DND-41 (cell line): ENCODE measurements at regions not wholly inside any gene's neighbourhood (a gene's known extent, or its start where the extent isn't known, plus 50 kb on each side); places are given as distances from the start of the nearest gene placed in this dataset.

Experiments used
- ATAC-seq: fragments of 200-7000 bp; cut with Tn5 transposase; 3 replicates; pipeline ENCODE4 v1.9.1; 2021; ENCODE audit warnings: low read depth; ENCODE audit not compliant: insufficient read depth
- DNase-seq: peaks from one replicate; pipeline ENCODE4 v3.0.0-alpha.2; 2020
- H2AFZ ChIP-seq: 2 replicates; pipeline ENCODE4 v1.6.0; 2012; ENCODE audit warnings: low read depth, low read length
- H3K27ac ChIP-seq: 2 replicates; pipeline ENCODE4 v1.5.1; 2012; ENCODE audit warnings: low read length, inconsistent platforms
- H3K27me3 ChIP-seq: fragments of 200-600 bp; sonication (generic); 2 replicates; pipeline ENCODE4 v1.6.0; 2012; ENCODE audit warnings: low read length, mild to moderate bottlenecking, inconsistent platforms; ENCODE audit not compliant: insufficient read depth, poor library complexity
- H3K36me3 ChIP-seq: 2 replicates; pipeline ENCODE4 v1.5.1; 2012; ENCODE audit warnings: low read length, inconsistent platforms; ENCODE audit not compliant: insufficient read depth
- H3K4me1 ChIP-seq: 2 replicates; pipeline ENCODE4 v1.5.1; 2012; ENCODE audit warnings: mild to moderate bottlenecking, low read length; ENCODE audit not compliant: insufficient read depth
- H3K4me2 ChIP-seq: 2 replicates; pipeline ENCODE4 v1.6.0; 2012; ENCODE audit warnings: mild to moderate bottlenecking, moderate library complexity, low read length, inconsistent platforms; ENCODE audit not compliant: insufficient read depth
- H3K4me3 ChIP-seq, 2 experiments: fragments of 200-600 bp in 1 of 2; shearing (Covaris generic) in 1 of 2; 2 replicates each; pipeline ENCODE4 v1.5.1; 2012 to 2016; ENCODE audit warnings: inconsistent platforms in 2 of 2, low read length in 2 of 2, mild to moderate bottlenecking in 2 of 2, low read depth in 1 of 2, moderate library complexity in 1 of 2
- H3K79me2 ChIP-seq: 2 replicates; pipeline ENCODE4 v1.6.0; 2012; ENCODE audit warnings: low read length, inconsistent platforms; ENCODE audit not compliant: insufficient read depth
- H3K9ac ChIP-seq: 2 replicates; pipeline ENCODE4 v1.6.0; 2012; ENCODE audit warnings: low read depth, mild to moderate bottlenecking, inconsistent platforms, low read length, moderate library complexity
- H3K9me3 ChIP-seq: 2 replicates; pipeline ENCODE4 v1.5.1; 2012; ENCODE audit warnings: low read length, moderate library complexity, mild to moderate bottlenecking, inconsistent platforms; ENCODE audit not compliant: insufficient read depth, severe bottlenecking
- H4K20me1 ChIP-seq: 2 replicates; pipeline ENCODE4 v1.6.0; 2012; ENCODE audit warnings: low read length; ENCODE audit not compliant: insufficient read depth
- CTCF ChIP-seq: IDR thresholded peaks from 2 replicates; pipeline ENCODE4 v1.5.1; 2012; ENCODE audit warnings: borderline replicate concordance, low read length, moderate library complexity, mild to moderate bottlenecking; ENCODE audit not compliant: poor library complexity, severe bottlenecking; ENCODE audit errors: extremely low read depth
- EZH2 ChIP-seq: IDR thresholded peaks from 3 replicates; pipeline ENCODE4 v1.6.1; 2012; ENCODE audit warnings: borderline replicate concordance, low read depth, mild to moderate bottlenecking, moderate library complexity, low read length, inconsistent platforms; ENCODE audit not compliant: severe bottlenecking

DNA sequence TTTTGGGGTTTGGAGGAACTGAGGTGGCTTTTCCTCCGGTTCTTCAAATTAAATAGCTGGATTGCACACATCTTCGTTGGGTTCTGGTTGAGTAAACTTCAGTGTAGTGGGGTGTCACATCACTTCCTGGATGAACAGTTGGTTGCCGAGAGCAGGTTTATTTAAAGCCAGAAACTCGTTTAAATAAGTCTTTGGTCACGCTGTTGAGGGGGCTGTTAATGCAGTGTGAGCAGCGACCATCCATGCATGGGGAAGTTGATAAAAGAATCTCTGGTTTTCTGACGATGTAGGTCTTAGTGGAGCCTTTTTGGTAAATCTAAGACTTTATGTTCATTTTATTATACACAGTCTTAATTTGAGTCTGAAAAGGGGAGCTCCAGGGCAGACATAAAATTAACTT lies 351.2 kb upstream of the ARGLU1 start:
- Histone ChIP-seq H3K27me3 (no peaks in the 10 kb centered on the region), H3K4me1 (no peaks in the 10 kb centered on the region), H3K27ac (no peak overlapping the region), H3K4me2 (no peak overlapping the region), H4K20me1 (no peaks in the 10 kb centered on the region), H3K79me2 (no peaks in the 10 kb centered on the region), H2AFZ (no peak overlapping the region), H3K9ac (no peak overlapping the region), H3K4me3 (no peak overlapping the region), H3K9me3 (no peaks in the 10 kb centered on the region), H3K36me3 (no peaks in the 10 kb centered on the region)
- ATAC-seq: no peak
- DNase-seq: no peak
- TF ChIP-seq CTCF: no peak
- no peak for TF ChIP-seq EZH2

DNA sequence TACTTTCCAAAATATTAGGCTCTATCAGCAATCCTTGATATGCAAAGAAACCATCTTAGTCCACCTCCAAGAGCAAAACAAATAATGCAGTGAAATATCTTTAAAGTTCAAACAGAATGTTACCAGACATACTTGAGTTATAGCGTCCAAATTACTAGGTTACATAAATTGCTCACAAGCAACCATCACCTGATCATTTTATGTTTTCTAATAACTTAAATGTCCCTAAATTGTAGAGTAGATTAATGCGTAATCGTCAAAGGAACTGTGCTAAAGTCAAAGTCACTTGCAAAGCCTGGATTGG lies 350.6 kb upstream of the ARGLU1 start:
- H3K79me2 ChIP-seq: no peaks in the 10 kb centered on the region
- H3K36me3 ChIP-seq: no peaks in the 10 kb centered on the region
- no peak overlapping the region for H2AFZ ChIP-seq
- H3K4me1 ChIP-seq: no peaks in the 10 kb centered on the region
- H3K4me3 ChIP-seq: no peak overlapping the region
- no peak overlapping the region for H3K4me2 ChIP-seq
- TF ChIP-seq EZH2 (no peak), CTCF (no peak)
- H3K9ac ChIP-seq: no peak overlapping the region
- no peaks in the 10 kb centered on the region for H4K20me1 ChIP-seq
- DNase-seq (no peak), ATAC-seq (no peak)
- H3K27ac ChIP-seq: no peak overlapping the region
- no peaks in the 10 kb centered on the region for H3K9me3 ChIP-seq
- no peaks in the 10 kb centered on the region for H3K27me3 ChIP-seq

DNA sequence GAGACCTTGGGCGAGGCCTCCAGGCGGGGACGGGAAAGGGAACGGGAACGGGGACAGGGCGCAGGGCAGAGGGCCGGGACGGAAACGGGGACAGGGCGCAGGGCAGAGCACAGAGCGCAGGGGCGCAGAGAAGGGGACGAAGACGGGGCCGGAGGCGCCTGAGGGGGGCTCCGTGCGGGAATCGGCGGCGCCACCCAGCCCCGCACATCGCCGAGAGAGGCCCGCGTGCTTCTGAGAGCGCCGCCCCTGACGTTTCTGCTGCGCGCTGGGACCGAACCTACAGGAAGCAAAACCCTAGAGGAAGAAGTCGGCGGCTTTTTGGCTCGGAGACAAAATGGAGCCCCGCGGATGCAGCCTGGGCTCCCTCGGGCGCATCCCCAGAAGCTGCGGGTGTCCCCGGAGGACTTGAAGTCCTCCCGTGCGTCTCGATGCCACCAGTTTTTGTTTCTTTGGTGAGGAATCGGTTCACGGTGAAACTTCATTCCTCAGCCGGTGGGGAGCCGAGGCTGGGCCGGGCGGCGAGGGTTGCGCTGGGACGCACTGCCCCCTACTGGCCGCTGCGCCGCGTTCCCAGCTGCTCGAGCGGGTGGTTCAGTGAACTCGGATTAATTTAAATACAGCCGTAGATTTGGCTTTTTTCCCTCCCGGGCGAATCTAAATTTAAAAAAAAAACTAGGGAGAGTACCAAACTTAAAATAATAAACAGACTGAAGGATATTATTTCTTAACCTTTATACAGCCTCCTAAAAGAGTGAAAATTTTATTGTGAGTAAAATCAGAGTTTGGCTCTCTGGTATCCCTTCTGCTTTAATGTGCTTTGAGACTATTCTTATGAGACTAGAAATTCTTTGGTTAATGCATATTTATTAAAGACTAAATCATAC lies 350.0 kb upstream of the ARGLU1 start:
- H3K27ac ChIP-seq: no peak overlapping the region
- H3K79me2 ChIP-seq: no peaks in the 10 kb centered on the region
- H3K9ac ChIP-seq: no peak overlapping the region
- no peaks in the 10 kb centered on the region for H4K20me1 ChIP-seq
- no peaks in the 10 kb centered on the region for H3K9me3 ChIP-seq
- ATAC-seq: peak; percentile 77; the same call in 2 of the 3 replicates
- H3K4me3 ChIP-seq: no peak overlapping the region
- TF ChIP-seq CTCF (peak; percentile 60), EZH2 (no peak)
- no peaks in the 10 kb centered on the region for H3K4me1 ChIP-seq
- DNase-seq: peak; percentile 28
- no peak overlapping the region for H3K4me2 ChIP-seq
- H2AFZ ChIP-seq: no peak overlapping the region
- no peaks in the 10 kb centered on the region for H3K27me3 ChIP-seq
- H3K36me3 ChIP-seq: no peaks in the 10 kb centered on the region
